ENCODE measurements at regions not wholly inside any gene's neighbourhood (a gene's known extent, or its start where the extent isn't known, plus 50 kb on each side); places are given as distances from the start of the nearest gene placed in this dataset.

DNA sequence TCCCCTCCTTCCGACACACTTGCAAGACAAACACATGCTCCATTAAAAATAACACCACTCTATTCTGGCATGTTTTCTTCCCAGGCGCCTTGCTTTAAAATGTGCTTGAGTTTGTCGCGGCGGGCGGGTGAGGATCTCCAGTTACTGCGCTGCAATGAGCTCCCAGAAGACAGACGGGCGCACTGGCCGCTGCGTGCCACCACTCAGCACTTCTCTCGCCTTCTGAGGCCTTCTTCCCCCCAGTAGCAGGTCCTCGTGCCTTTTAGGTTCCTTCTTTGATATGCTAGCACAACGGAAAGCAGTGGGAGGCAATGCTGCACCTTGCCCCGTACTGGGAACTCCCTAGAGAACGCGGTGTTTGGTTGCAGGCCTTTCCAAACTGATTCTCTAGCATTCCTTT, 279.5 kb upstream of the NR5A2 start:
- TF ChIP-seq, protein P1, sequence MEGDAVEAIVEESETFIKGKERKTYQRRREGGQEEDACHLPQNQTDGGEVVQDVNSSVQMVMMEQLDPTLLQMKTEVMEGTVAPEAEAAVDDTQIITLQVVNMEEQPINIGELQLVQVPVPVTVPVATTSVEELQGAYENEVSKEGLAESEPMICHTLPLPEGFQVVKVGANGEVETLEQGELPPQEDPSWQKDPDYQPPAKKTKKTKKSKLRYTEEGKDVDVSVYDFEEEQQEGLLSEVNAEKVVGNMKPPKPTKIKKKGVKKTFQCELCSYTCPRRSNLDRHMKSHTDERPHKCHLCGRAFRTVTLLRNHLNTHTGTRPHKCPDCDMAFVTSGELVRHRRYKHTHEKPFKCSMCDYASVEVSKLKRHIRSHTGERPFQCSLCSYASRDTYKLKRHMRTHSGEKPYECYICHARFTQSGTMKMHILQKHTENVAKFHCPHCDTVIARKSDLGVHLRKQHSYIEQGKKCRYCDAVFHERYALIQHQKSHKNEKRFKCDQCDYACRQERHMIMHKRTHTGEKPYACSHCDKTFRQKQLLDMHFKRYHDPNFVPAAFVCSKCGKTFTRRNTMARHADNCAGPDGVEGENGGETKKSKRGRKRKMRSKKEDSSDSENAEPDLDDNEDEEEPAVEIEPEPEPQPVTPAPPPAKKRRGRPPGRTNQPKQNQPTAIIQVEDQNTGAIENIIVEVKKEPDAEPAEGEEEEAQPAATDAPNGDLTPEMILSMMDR (IDR thresholded peaks at IDR 0.05; ENCODE audit: low read depth, low read length) = no peak
- H3K4me3 ChIP-seq (ENCODE audit: low read depth, low read length) = no peak overlapping the region
- DNase-seq (ENCODE audit: low read depth, low spot score) = no peak
- in situ Hi-C loops (cut with HindIII; ENCODE audit: low sequenced_read_pairs) = no loop called here

DNA sequence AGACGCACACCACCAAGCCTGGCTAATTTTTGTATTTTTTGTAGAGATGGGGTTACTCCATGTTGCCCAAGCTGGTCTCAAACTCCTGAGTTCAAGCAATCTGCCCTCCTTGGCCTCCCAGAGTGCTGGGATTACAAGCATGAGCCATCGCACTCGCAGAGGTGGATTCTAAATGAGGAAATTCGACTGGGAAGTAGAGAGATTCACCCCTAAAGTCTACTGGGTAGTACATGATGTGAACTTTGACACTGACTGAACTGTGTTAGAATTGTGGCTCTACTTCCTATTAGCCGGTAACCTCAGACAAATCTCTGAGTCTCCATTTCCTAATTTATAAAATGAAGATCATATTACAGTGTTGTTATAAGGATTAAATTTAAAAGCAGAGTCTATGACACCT, 276.0 kb upstream of the NR5A2 start:
- in situ Hi-C loops (cut with HindIII; ENCODE audit: low sequenced_read_pairs) = no loop called here
- TF ChIP-seq, protein P1 (IDR thresholded peaks at IDR 0.05; ENCODE audit: low read depth, low read length) = no peak
- no peak overlapping the region for H3K4me3 ChIP-seq (ENCODE audit: low read depth, low read length)
- no peak for DNase-seq (ENCODE audit: low read depth, low spot score)

DNA sequence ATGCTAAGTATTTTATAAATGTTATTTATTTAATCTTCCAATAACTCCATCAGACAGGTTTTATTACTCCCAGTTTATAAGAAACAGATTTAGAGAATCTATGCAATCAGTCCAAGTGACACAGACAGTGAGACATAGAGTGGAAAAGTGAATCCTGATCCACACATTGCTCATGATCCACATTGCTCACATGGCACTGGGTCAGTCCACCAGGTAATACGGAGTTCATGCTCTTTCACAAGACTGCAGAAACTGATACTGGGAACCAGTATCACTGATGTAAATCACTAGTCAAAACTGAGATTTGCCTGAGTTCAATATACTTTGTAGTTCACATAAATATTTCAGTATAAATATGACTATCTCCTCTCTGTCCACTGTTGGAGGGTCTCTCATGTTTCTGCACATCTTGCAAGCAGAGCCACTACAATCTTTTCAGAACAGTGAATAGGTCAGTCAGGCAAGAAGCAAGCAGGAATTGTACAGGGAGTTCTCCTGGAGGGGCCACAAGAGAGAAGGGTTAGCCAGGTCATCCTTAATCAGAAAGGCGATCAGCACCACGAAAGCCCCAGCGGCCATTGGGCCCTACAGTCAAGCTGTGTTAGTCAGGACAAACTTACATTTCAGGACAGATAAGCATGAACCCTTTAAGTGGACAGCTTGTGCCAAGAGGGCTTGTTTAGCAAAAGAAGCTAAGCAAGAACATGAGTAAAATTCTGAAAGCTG, 275.4 kb upstream of the NR5A2 start:
- no peak overlapping the region for H3K4me3 ChIP-seq (ENCODE audit: low read depth, low read length)
- TF ChIP-seq, protein P1 (IDR thresholded peaks at IDR 0.05; ENCODE audit: low read depth, low read length) = no peak
- in situ Hi-C loops (cut with HindIII; ENCODE audit: low sequenced_read_pairs) = no loop called here
- DNase-seq (ENCODE audit: low read depth, low spot score) = no peak

DNA sequence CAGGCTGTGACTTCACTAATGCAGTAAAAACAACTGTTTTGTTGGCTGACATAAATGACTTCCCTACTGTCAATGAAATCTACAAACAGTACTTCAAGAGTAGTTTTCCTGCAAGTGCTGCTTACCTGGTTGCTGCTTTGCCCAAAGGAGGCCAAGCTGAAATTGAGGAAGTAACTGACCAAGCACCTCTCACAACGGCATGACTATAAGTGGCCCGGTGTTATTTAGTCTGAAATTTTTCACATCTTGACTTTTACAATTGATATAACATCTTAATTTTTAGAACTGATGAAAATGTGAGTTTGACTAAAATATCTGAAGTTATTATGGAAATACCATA, 274.9 kb upstream of the NR5A2 start:
- in situ Hi-C loops (cut with HindIII; ENCODE audit: low sequenced_read_pairs) = no loop called here
- H3K4me3 ChIP-seq (ENCODE audit: low read depth, low read length) = no peak overlapping the region
- no peak for DNase-seq (ENCODE audit: low read depth, low spot score)
- TF ChIP-seq, protein P1 (IDR thresholded peaks at IDR 0.05; ENCODE audit: low read depth, low read length) = no peak

GRCh38 chr1:199753513-199753912, 274.0 kb upstream of the NR5A2 start:
- no peak overlapping the region for H3K4me3 ChIP-seq (ENCODE audit: low read depth, low read length)
- TF ChIP-seq, protein P1 (IDR thresholded peaks at IDR 0.05; ENCODE audit: low read depth, low read length) = no peak
- in situ Hi-C loops (cut with HindIII; ENCODE audit: low sequenced_read_pairs) = no loop called here
- no peak for DNase-seq (ENCODE audit: low read depth, low spot score)

- no peak overlapping the region for H3K4me3 ChIP-seq (ENCODE audit: low read depth, low read length)
- in situ Hi-C loops (cut with HindIII; ENCODE audit: low sequenced_read_pairs) = no loop called here
- TF ChIP-seq, protein P1 (IDR thresholded peaks at IDR 0.05; ENCODE audit: low read depth, low read length) = no peak
- no peak for DNase-seq (ENCODE audit: low read depth, low spot score)
Measured at GRCh38 chr1:199756066-199756465, 271.4 kb upstream of the NR5A2 start.
